ENCODE measurements at regions not wholly inside any gene's neighbourhood (a gene's known extent, or its start where the extent isn't known, plus 50 kb on each side); places are given as distances from the start of the nearest gene placed in this dataset.

DNA sequence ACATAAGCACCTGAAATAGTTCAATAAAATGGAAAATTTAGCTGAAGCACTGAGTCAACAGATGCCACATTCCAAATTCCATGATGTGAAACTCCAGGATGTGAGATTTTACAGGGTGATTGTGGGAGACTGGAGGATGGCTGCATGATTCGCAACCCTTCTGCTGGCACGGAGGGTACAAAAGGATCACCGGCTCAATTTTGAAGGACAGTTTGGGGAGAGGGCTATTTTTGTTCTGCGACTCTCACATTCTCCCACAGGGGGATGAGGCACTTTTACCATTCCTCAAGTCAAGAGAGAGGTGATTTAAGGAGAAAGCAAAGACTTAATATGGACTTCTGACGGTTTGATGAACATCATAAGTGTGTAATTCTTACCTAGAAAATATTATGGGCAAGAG, 138.1 kb upstream of the CWC22 start:
- H3K4me1 Mint-ChIP-seq (ENCODE audit: unreplicated experiment), result no peaks in the 10 kb centered on the region
- TF ChIP-seq, protein P1, sequence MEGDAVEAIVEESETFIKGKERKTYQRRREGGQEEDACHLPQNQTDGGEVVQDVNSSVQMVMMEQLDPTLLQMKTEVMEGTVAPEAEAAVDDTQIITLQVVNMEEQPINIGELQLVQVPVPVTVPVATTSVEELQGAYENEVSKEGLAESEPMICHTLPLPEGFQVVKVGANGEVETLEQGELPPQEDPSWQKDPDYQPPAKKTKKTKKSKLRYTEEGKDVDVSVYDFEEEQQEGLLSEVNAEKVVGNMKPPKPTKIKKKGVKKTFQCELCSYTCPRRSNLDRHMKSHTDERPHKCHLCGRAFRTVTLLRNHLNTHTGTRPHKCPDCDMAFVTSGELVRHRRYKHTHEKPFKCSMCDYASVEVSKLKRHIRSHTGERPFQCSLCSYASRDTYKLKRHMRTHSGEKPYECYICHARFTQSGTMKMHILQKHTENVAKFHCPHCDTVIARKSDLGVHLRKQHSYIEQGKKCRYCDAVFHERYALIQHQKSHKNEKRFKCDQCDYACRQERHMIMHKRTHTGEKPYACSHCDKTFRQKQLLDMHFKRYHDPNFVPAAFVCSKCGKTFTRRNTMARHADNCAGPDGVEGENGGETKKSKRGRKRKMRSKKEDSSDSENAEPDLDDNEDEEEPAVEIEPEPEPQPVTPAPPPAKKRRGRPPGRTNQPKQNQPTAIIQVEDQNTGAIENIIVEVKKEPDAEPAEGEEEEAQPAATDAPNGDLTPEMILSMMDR (IDR thresholded peaks at IDR 0.05), result no peak
- H3K27ac Mint-ChIP-seq (ENCODE audit: unreplicated experiment), result no peak overlapping the region
- no peaks in the 10 kb centered on the region for H3K36me3 Mint-ChIP-seq (ENCODE audit: unreplicated experiment)
- H3K27me3 Mint-ChIP-seq (ENCODE audit: unreplicated experiment), result no peaks in the 10 kb centered on the region
- no peak overlapping the region for H3K4me3 Mint-ChIP-seq (ENCODE audit: unreplicated experiment)
- no peak for DNase-seq (ENCODE audit: extremely low spot score, unreplicated experiment)
- H3K9me3 Mint-ChIP-seq (ENCODE audit: unreplicated experiment), result no peaks in the 10 kb centered on the region

DNA sequence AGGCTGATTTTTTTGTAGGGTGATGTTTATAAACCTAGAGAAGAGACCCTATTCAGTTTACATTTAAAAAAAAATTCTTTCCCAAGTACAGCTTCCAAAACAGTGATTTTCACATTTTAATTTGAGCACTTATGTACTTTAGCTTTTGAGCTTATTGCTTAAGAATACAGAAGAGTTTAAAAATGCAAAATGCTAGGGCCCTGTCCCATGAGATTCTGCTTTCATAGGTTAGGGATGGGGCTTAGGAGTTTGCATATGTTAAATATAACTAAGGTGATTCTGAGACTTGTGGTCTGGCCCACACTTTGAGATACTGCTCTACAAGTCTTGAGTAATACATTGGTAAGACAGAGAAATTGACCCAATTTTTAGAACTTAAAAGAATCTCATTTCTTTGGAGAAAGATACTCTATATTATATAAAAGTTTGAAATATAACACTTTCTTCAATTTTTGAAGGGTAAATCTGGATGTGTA, 137.3 kb upstream of the CWC22 start:
- Mint-ChIP-seq H3K9me3 (ENCODE audit: unreplicated experiment) (no peaks in the 10 kb centered on the region), H3K27me3 (ENCODE audit: unreplicated experiment) (no peaks in the 10 kb centered on the region), H3K27ac (ENCODE audit: unreplicated experiment) (no peak overlapping the region), H3K4me1 (ENCODE audit: unreplicated experiment) (no peaks in the 10 kb centered on the region), H3K4me3 (ENCODE audit: unreplicated experiment) (no peak overlapping the region), H3K36me3 (ENCODE audit: unreplicated experiment) (no peaks in the 10 kb centered on the region)
- DNase-seq (ENCODE audit: extremely low spot score, unreplicated experiment), result no peak
- TF ChIP-seq, protein P1 (IDR thresholded peaks at IDR 0.05), result no peak

DNA sequence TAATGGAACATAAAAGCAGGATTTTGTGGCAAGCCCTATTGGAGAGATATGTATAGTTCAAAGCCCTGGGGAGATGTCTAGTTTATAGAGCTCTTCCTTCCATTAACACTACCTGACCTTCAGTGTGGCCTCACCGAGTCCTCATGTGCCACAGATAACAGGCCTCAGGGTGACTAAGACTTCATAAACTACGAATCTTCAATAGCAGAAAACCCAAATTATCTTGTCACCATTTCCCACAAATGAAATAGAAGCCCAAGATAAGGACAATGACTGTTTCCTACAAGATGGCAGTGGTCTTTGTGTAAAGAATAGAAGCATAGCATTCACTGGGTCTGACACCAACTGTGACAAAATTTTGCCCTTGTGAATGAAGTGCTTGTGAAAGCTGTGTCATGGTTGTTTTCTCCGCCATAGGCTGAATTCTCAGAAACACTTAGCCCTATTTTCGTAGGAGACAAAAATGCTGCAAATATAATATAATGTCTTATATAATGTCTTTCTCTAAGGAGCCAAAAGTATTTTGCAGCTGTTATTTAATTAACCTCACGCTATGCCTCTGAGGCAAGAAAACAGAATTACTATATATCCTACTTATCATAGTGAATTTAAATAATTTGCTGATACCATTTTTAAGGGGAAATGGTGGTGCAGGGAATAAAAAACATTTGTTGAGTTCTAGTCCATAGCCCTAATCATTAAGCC, 136.7 kb upstream of the CWC22 start:
- Mint-ChIP-seq H3K27ac (ENCODE audit: unreplicated experiment) (no peak overlapping the region), H3K36me3 (ENCODE audit: unreplicated experiment) (no peaks in the 10 kb centered on the region), H3K9me3 (ENCODE audit: unreplicated experiment) (no peaks in the 10 kb centered on the region), H3K4me3 (ENCODE audit: unreplicated experiment) (no peak overlapping the region), H3K27me3 (ENCODE audit: unreplicated experiment) (no peaks in the 10 kb centered on the region), H3K4me1 (ENCODE audit: unreplicated experiment) (no peaks in the 10 kb centered on the region)
- TF ChIP-seq, protein P1 (IDR thresholded peaks at IDR 0.05), result no peak
- DNase-seq (ENCODE audit: extremely low spot score, unreplicated experiment), result no peak

DNA sequence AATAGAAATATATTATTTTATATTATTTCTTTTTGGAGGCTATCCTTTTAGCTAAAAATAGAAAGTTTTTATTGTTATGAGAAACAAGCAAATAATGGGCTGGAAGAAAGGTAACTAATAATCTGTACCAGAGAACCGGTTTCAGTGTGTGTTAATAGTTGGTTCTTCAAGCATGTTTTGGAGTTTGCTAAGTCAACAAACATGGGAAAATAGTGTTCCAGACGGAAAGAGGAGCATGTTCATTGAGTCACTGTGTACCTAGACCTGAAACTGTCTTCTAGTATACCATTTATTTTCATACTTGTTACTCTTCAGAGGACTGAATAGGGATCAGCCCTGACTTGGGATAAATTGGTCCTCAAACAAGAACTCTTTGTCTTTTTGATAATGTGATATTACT, 134.5 kb upstream of the CWC22 start:
- no peaks in the 10 kb centered on the region for H3K9me3 Mint-ChIP-seq (ENCODE audit: unreplicated experiment)
- H3K4me3 Mint-ChIP-seq (ENCODE audit: unreplicated experiment), result no peak overlapping the region
- no peaks in the 10 kb centered on the region for H3K4me1 Mint-ChIP-seq (ENCODE audit: unreplicated experiment)
- no peak overlapping the region for H3K27ac Mint-ChIP-seq (ENCODE audit: unreplicated experiment)
- DNase-seq (ENCODE audit: extremely low spot score, unreplicated experiment), result no peak
- H3K36me3 Mint-ChIP-seq (ENCODE audit: unreplicated experiment), result no peaks in the 10 kb centered on the region
- H3K27me3 Mint-ChIP-seq (ENCODE audit: unreplicated experiment), result no peaks in the 10 kb centered on the region
- TF ChIP-seq, protein P1 (IDR thresholded peaks at IDR 0.05), result no peak

DNA sequence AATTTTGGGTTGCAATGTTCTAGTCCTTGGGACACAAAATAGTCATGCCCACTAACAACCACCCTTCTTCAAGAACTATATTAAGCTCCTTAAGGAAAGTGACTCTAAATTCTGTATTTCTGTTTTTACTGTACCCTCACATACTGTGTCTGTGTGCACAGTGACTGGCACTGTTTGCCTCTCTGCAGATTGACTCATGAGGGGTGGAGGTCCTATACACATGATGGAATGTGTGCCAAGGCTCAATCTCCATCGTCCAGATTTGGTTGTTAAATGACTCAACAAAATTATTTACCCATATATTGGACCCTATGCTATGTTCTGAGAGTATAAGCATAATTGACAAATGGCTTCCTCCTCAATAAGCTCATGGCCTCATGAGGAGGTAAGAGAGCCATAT, 126.6 kb upstream of the CWC22 start:
- Mint-ChIP-seq H3K27ac (ENCODE audit: unreplicated experiment) (no peak overlapping the region), H3K36me3 (ENCODE audit: unreplicated experiment) (no peaks in the 10 kb centered on the region), H3K9me3 (ENCODE audit: unreplicated experiment) (no peaks in the 10 kb centered on the region), H3K4me1 (ENCODE audit: unreplicated experiment) (peaks cover 4% of the 10 kb centered on the region), H3K4me3 (ENCODE audit: unreplicated experiment) (no peak overlapping the region), H3K27me3 (ENCODE audit: unreplicated experiment) (no peaks in the 10 kb centered on the region)
- DNase-seq (ENCODE audit: extremely low spot score, unreplicated experiment), result no peak
- TF ChIP-seq, protein P1 (IDR thresholded peaks at IDR 0.05), result no peak

Data from osteocyte (in vitro differentiated cells).